22Rv1 (cell line): ENCODE measurements at regions not wholly inside any gene's neighbourhood (a gene's known extent, or its start where the extent isn't known, plus 50 kb on each side); places are given as distances from the start of the nearest gene placed in this dataset.
"Not testable (repeated sequence)": the region's sequence is repeated elsewhere in the genome, so short reads cannot be mapped to it uniquely, and the experiment has no call there.

Experiments
- H3K27ac ChIP-seq: fragments of 450-650 bp; 2 replicates; pipeline ENCODE4 v1.5.1; 2017
- CTCF ChIP-seq: fragments of 450-650 bp; IDR thresholded peaks from 2 replicates; pipeline ENCODE4 v1.5.1; 2017; ENCODE audit warnings: mild to moderate bottlenecking
- ZFX ChIP-seq: fragments of 450-650 bp; IDR thresholded peaks from 2 replicates; pipeline ENCODE4 v1.6.1; 2017; ENCODE audit warnings: antibody characterized with exemption, borderline replicate concordance

GRCh38 chr15:29516929-29517328 lies 247.3 kb upstream of the NSMCE3 start:
- H3K27ac ChIP-seq, result no peak overlapping the region
- TF ChIP-seq CTCF, result no peak
- TF ChIP-seq ZFX, result no peak

- no peak for TF ChIP-seq CTCF
- no peak for TF ChIP-seq ZFX
- H3K27ac ChIP-seq, result no peak overlapping the region
Observed at GRCh38 chr15:29514926-29515325, 245.3 kb upstream of the NSMCE3 start.

GRCh38 chr15:29511663-29512062 lies 242.0 kb upstream of the NSMCE3 start:
- H3K27ac ChIP-seq, result no peak overlapping the region
- TF ChIP-seq CTCF, result no peak
- no peak for TF ChIP-seq ZFX

GRCh38 chr15:29505535-29505934 lies 235.9 kb upstream of the NSMCE3 start:
- H3K27ac ChIP-seq, result not testable (repeated sequence)

GRCh38 chr15:29490747-29491471 lies 221.3 kb upstream of the NSMCE3 start:
- no peak for TF ChIP-seq ZFX
- no peak for TF ChIP-seq CTCF

GRCh38 chr15:29480949-29481348 lies 211.3 kb upstream of the NSMCE3 start:
- TF ChIP-seq CTCF (no peak), ZFX (no peak)
- H3K27ac ChIP-seq, result no peak overlapping the region

More at GRCh38 chr15:29490747-29491471, 221.3 kb upstream of the NSMCE3 start:
- no peak overlapping the region for H3K27ac ChIP-seq

- TF ChIP-seq CTCF, result no peak
- TF ChIP-seq ZFX, result no peak
Observed at GRCh38 chr15:29480278-29480677, 210.7 kb upstream of the NSMCE3 start.

GRCh38 chr15:29477256-29477655 lies 207.6 kb upstream of the NSMCE3 start:
- TF ChIP-seq CTCF (no peak), ZFX (no peak)
- H3K27ac ChIP-seq, result no peak overlapping the region

More at GRCh38 chr15:29480278-29480677, 210.7 kb upstream of the NSMCE3 start:
- H3K27ac ChIP-seq, result no peak overlapping the region
